Adrenal gland (tissue), 5 donors: ENCODE measurements at regions not wholly inside any gene's neighbourhood (a gene's known extent, or its start where the extent isn't known, plus 50 kb on each side); places are given as distances from the start of the nearest gene placed in this dataset.

Source experiments
- CTCF ChIP-seq, 6 experiments: fragments of 450-650 bp in 4 of 6; fragments of 200-600 bp in 2 of 6; sonication (generic) in 1 of 6; IDR thresholded peaks; 1 replicate in 5 of 6; 2 replicates in 1 of 6; pipeline versions ENCODE4 v1.5.1 to v1.8.0; 2016 to 2021; ENCODE audit warnings: antibody characterized with exemption in 6 of 6, mild to moderate bottlenecking in 2 of 6, moderate library complexity in 1 of 6
- POLR2A ChIP-seq, 2 donors: fragments of 450-650 bp; IDR thresholded peaks; one replicate each; pipeline ENCODE4 v1.6.1; 2017; ENCODE audit warnings: antibody characterized with exemption in 2 of 2, mild to moderate bottlenecking in 2 of 2, moderate library complexity in 1 of 2
- donor health status: DM: no; HTN: no; CAD: no.

GRCh38 chr3:30180310-30181177 is 425.9 kb upstream of the TGFBR2 start:
- no peak for TF ChIP-seq CTCF (IDR thresholded peaks at IDR 0.05)
- TF ChIP-seq POLR2A (IDR thresholded peaks at IDR 0.05): no peak
